Endothelial cell of umbilical vein (primary cell): ENCODE measurements at regions not wholly inside any gene's neighbourhood (a gene's known extent, or its start where the extent isn't known, plus 50 kb on each side); places are given as distances from the start of the nearest gene placed in this dataset.

Source experiments
- BruUV-seq: library from RNA; stranded (reverse); fragments of 400-500 nt; replicated peaks from 2 replicates; lab custom pipeline; 2021; lab: Mats Ljungman, UMichigan
- CTCF ChIA-PET: fragments of 300-600, 350-600 bp; sonication (Branson Sonifier 250); formaldehyde crosslinking; loops from one replicate; lab custom pipeline; 2021; ENCODE audit warnings: antibody characterized with exemption, inconsistent platforms; lab: Charles Lee
- POLR2A ChIA-PET: fragments of 300-600, 350-600 bp; sonication (Branson Sonifier 250); formaldehyde crosslinking; loops from one replicate; lab custom pipeline; 2021; ENCODE audit warnings: antibody characterized with exemption, inconsistent platforms; lab: Charles Lee
- DNase-seq: peaks from one replicate; pipeline ENCODE4 v3.0.0-alpha.2; 2011; ENCODE audit warnings: low read depth, low spot score
- FAIRE-seq: peaks from 2 replicates; lab custom pipeline; 2011; peaks lifted over from hg19 to GRCh38; lab: Jason Lieb, UNC
- H2AFZ ChIP-seq: 2 replicates; pipeline ENCODE4 v1.6.0; 2012; ENCODE audit warnings: low read depth, low read length, control low read depth, inconsistent platforms
- H3K27ac ChIP-seq: 2 replicates; pipeline ENCODE4 v1.5.1; 2011; ENCODE audit warnings: low read depth, mild to moderate bottlenecking, control low read depth, low read length, moderate library complexity; ENCODE audit not compliant: insufficient read depth
- H3K27me3 ChIP-seq, 2 experiments: 2 replicates each; pipeline versions ENCODE4 v1.6.0 to v1.6.1; 2011; ENCODE audit warnings: low read length in 2 of 2, mixed read lengths in 1 of 2; ENCODE audit not compliant: control insufficient read depth in 2 of 2, insufficient read depth in 2 of 2
- H3K36me3 ChIP-seq, 2 experiments: 2 replicates in 1 of 2; 3 replicates in 1 of 2; pipeline ENCODE4 v1.5.1; 2011; ENCODE audit warnings: low read length in 2 of 2, mild to moderate bottlenecking in 1 of 2, moderate library complexity in 1 of 2; ENCODE audit not compliant: control insufficient read depth in 2 of 2, insufficient read depth in 2 of 2; ENCODE audit errors: extremely low read depth in 1 of 2
- H3K4me1 ChIP-seq: 3 replicates; pipeline ENCODE4 v1.5.1; 2011; ENCODE audit warnings: mild to moderate bottlenecking, low read length; ENCODE audit not compliant: control insufficient read depth, insufficient read depth; ENCODE audit errors: extremely low read depth
- H3K4me2 ChIP-seq: 2 replicates; pipeline ENCODE4 v1.6.1; 2011; ENCODE audit warnings: low read length, control low read depth, mixed read lengths; ENCODE audit not compliant: insufficient read depth
- H3K4me3 ChIP-seq, 3 experiments: fragments of 200-600 bp in 1 of 3; sonication (generic), shearing (Covaris generic) in 1 of 3; replicated peaks in 1 of 3; 2 replicates each; pipeline ENCODE4 v1.5.1; 2011 to 2016; ENCODE audit warnings: control low read depth in 3 of 3, low read length in 3 of 3, mild to moderate bottlenecking in 2 of 3, inconsistent platforms in 1 of 3, low read depth in 1 of 3, moderate library complexity in 1 of 3; ENCODE audit not compliant: insufficient read depth in 1 of 3
- H3K79me2 ChIP-seq: 2 replicates; pipeline ENCODE4 v1.6.0; 2012; ENCODE audit warnings: low read length, inconsistent platforms; ENCODE audit not compliant: control insufficient read depth, insufficient read depth
- H3K9ac ChIP-seq: replicated peaks from 2 replicates; pipeline ENCODE3; 2011; ENCODE audit warnings: low read length, control low read depth; ENCODE audit not compliant: insufficient read depth; ENCODE audit errors: extremely low read depth
- H3K9me1 ChIP-seq: replicated peaks from 3 replicates; pipeline ENCODE4 v1.6.0; 2011; ENCODE audit warnings: mild to moderate bottlenecking, low read length; ENCODE audit not compliant: control insufficient read depth, insufficient read depth; ENCODE audit errors: extremely low read depth
- H3K9me3 ChIP-seq: replicated peaks from 2 replicates; pipeline ENCODE4 v1.5.1; 2012; ENCODE audit warnings: low read length, inconsistent platforms; ENCODE audit not compliant: control insufficient read depth, insufficient read depth
- H4K20me1 ChIP-seq: replicated peaks from 2 replicates; pipeline ENCODE3; 2011; ENCODE audit warnings: mild to moderate bottlenecking, low read length; ENCODE audit not compliant: control insufficient read depth, insufficient read depth; ENCODE audit errors: extremely low read depth
- EZH2 ChIP-seq: IDR thresholded peaks from 2 replicates; pipeline ENCODE4 v1.6.1; 2012; ENCODE audit warnings: borderline replicate concordance, low read depth, mild to moderate bottlenecking, moderate library complexity, low read length, inconsistent platforms; ENCODE audit not compliant: severe bottlenecking
- FOS ChIP-seq: IDR thresholded peaks from 2 replicates; pipeline ENCODE4 v1.6.1; 2011; ENCODE audit warnings: mild to moderate bottlenecking, low read length, moderate library complexity, borderline replicate concordance; ENCODE audit not compliant: insufficient read depth
- JUN ChIP-seq: IDR thresholded peaks from 2 replicates; pipeline ENCODE4 v1.6.1; 2011; ENCODE audit warnings: borderline replicate concordance, low read depth; ENCODE audit not compliant: insufficient read length, insufficient read depth
- MYC ChIP-seq: IDR thresholded peaks from one replicate; pipeline ENCODE4 v1.6.1; 2011; ENCODE audit warnings: mild to moderate bottlenecking, low read depth, low read length
- POLR2A ChIP-seq: IDR thresholded peaks from 2 replicates; pipeline ENCODE4 v1.6.1; 2012; ENCODE audit warnings: low read depth, mild to moderate bottlenecking, control low read depth, low read length
- POLR2AphosphoS5 ChIP-seq: IDR thresholded peaks from 2 replicates; pipeline ENCODE4 v1.6.1; 2012; ENCODE audit warnings: low read depth, mild to moderate bottlenecking, control low read depth, low read length, moderate library complexity; ENCODE audit not compliant: insufficient read depth
- dilution Hi-C: fragments of 300-500 bp; cut with MboI; formaldehyde crosslinking; loops from one replicate; pipeline ENCODE4 v1.15.0; 2019; ENCODE audit warnings: low sequenced_read_pairs; ENCODE audit not compliant: extremely low pct_ligation_motif_present
- intact Hi-C: fragments of 100-400 bp; cut with micrococcal nuclease; formaldehyde crosslinking; loops from one replicate; pipeline ENCODE4 v1.10.0; 2022
- TF ChIP-seq, protein P1 (sequence below), 2 donors: IDR thresholded peaks; 1 replicate in 1 of 2; 2 replicates in 1 of 2; pipeline ENCODE4 v1.5.1; 2011; ENCODE audit warnings: low read length in 2 of 2, mild to moderate bottlenecking in 2 of 2, moderate library complexity in 2 of 2, control low read depth in 1 of 2, inconsistent platforms in 1 of 2, low read depth in 1 of 2; ENCODE audit not compliant: insufficient read depth in 1 of 2; ENCODE audit errors: extremely low read depth in 1 of 2

- Histone ChIP-seq H3K9ac (no peak overlapping the region), H3K27ac (no peak overlapping the region), H3K27me3 (no peaks in the 10 kb centered on the region), H3K4me2 (no peak overlapping the region), H3K9me1 (no peaks in the 10 kb centered on the region), H3K36me3 (no peaks in the 10 kb centered on the region), H3K79me2 (no peaks in the 10 kb centered on the region), H3K4me1 (no peaks in the 10 kb centered on the region), H2AFZ (no peak overlapping the region), H3K4me3 (no peak overlapping the region), H4K20me1 (no peaks in the 10 kb centered on the region), H3K9me3 (no peaks in the 10 kb centered on the region)
- DNase-seq (no peak), FAIRE-seq (no peak)
- no peak for TF ChIP-seq POLR2A
- TF ChIP-seq MYC, result no peak
- TF ChIP-seq, protein P1, sequence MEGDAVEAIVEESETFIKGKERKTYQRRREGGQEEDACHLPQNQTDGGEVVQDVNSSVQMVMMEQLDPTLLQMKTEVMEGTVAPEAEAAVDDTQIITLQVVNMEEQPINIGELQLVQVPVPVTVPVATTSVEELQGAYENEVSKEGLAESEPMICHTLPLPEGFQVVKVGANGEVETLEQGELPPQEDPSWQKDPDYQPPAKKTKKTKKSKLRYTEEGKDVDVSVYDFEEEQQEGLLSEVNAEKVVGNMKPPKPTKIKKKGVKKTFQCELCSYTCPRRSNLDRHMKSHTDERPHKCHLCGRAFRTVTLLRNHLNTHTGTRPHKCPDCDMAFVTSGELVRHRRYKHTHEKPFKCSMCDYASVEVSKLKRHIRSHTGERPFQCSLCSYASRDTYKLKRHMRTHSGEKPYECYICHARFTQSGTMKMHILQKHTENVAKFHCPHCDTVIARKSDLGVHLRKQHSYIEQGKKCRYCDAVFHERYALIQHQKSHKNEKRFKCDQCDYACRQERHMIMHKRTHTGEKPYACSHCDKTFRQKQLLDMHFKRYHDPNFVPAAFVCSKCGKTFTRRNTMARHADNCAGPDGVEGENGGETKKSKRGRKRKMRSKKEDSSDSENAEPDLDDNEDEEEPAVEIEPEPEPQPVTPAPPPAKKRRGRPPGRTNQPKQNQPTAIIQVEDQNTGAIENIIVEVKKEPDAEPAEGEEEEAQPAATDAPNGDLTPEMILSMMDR (IDR thresholded peaks at IDR 0.05; ENCODE audit: extremely low read depth in 1 of 2, insufficient read depth in 1 of 2, low read depth in 1 of 2, low read length in 2 of 2), result no peak
- TF ChIP-seq FOS, result no peak
- no peak for TF ChIP-seq POLR2AphosphoS5
- TF ChIP-seq JUN, result no peak
- TF ChIP-seq EZH2, result no peak
- BruUV-seq, result no TSS peak
- intact Hi-C loops (no loop called here), dilution Hi-C loops (no loop called here)
- CTCF ChIA-PET, result no interaction called here
- POLR2A ChIA-PET, result no interaction called here
These were observed 146.3 kb upstream of the RAB4A start for GRCh38 chr1:229124520-229125124.
